ENCODE measurements at regions not wholly inside any gene's neighbourhood (a gene's known extent, or its start where the extent isn't known, plus 50 kb on each side); places are given as distances from the start of the nearest gene placed in this dataset.
"Not testable (repeated sequence)": the region's sequence is repeated elsewhere in the genome, so short reads cannot be mapped to it uniquely, and the experiment has no call there.

DNA sequence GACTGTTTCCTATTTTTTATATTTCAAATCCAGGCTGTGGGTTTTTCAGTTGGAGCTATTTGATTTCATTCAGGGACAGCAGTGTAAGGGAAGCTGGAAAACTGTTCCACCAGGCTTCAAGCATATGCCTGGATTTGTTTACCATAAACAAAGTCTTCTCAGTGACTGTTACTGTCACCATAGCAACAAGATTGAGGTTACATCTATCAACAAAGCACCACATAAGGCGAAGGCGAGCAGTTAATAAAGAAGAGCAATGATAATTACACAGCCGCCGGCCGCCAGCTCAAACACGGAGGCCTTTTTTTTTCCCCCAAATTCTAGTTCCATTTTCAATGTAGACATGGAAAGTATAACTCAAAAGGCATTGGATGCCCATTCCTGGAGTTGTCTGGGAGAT lies 553.7 kb upstream of the SYT4 start:
- H3K4me3 ChIP-seq (ENCODE audit: low read depth, low read length): no peak overlapping the region
- DNase-seq (ENCODE audit: low read depth): no peak
- TF ChIP-seq, protein P1, sequence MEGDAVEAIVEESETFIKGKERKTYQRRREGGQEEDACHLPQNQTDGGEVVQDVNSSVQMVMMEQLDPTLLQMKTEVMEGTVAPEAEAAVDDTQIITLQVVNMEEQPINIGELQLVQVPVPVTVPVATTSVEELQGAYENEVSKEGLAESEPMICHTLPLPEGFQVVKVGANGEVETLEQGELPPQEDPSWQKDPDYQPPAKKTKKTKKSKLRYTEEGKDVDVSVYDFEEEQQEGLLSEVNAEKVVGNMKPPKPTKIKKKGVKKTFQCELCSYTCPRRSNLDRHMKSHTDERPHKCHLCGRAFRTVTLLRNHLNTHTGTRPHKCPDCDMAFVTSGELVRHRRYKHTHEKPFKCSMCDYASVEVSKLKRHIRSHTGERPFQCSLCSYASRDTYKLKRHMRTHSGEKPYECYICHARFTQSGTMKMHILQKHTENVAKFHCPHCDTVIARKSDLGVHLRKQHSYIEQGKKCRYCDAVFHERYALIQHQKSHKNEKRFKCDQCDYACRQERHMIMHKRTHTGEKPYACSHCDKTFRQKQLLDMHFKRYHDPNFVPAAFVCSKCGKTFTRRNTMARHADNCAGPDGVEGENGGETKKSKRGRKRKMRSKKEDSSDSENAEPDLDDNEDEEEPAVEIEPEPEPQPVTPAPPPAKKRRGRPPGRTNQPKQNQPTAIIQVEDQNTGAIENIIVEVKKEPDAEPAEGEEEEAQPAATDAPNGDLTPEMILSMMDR (IDR thresholded peaks at IDR 0.05; ENCODE audit: insufficient read depth, low read length): no peak

DNA sequence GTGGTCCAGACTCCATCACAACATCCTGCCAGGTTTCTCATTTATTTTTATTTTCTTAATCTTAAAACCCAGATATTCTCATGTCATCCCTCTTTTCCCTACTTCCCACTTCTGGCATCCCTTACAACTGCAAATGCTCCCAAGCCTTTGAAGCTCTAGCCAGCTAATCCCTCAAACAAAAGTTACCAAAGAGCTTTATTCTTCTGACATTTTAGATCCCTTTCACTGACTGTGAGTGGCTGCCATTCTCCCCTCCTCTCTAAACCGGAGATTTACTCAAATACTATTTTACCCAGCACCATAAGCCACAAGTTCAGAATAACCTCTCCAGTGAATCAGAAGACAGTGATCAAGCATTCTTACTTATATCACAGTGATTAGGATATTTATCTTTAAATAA lies 569.0 kb upstream of the SYT4 start:
- DNase-seq (ENCODE audit: low read depth): no peak
- TF ChIP-seq, protein P1 (IDR thresholded peaks at IDR 0.05; ENCODE audit: insufficient read depth, low read length): no peak
- no peak overlapping the region for H3K4me3 ChIP-seq (ENCODE audit: low read depth, low read length)

DNA sequence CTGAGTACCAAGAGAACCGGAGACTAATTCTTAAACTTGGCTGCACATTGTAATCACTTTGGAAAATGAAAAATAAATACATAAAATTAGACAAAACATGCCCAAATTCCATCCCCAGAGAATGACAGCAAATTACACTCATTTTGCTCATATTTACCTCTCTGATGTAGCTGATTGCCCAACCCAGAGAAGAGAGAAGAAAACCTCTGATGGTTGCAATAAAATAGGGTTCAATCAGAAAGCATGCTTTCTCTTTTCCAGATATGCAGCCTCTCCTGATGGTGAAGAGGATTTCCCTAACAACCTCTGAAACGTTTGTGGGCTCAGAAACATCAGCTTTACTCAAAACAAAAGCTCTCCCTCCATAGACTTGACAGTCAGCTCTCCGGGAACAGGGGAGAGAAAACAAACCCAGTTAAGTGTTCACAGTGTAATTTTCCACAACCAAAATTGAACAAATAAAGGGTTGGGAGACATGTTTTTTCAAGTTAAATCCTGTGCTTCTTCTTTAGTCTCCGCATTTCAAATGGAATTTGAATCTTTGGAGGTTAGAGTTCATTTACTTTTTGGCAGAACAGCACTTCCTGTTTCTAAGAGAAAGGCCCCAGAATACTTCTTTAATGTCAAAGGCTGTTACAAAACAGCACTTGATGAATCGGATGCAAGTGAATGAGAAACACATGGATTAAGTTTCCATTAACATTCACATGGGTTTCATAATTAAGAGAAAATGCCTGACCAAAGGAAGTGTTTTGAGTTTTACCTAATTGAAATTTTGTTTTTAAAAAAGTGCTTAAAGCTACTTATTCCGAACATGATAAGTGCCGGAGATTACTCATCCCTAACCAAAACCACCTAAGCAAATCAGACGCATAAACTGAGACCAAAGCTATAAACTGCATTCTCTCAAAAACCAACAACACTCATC lies 570.1 kb upstream of the SYT4 start:
- peak; percentile 56 for DNase-seq (ENCODE audit: low read depth)
- TF ChIP-seq, protein P1 (IDR thresholded peaks at IDR 0.05; ENCODE audit: insufficient read depth, low read length): no peak
- no peak overlapping the region for H3K4me3 ChIP-seq (ENCODE audit: low read depth, low read length)

DNA sequence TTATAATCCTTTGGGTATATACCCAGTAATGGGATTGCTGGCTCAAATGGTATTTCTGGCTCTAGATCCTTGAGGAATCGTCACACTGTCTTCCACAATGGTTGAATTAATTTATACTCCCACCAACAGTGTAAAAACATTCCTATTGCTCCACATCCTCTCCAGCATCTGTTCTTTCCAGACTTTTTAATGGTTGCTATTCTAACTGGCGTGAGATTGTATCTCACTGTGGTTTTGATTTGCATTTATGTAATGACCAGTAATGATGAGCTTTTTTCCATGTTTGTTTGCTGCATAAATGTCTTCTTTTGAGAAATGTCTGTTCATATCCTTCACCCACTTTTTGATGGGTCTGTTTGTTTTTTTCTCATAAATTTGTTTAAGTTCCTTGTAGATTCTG lies 572.5 kb upstream of the SYT4 start:
- not testable (repeated sequence) for H3K4me3 ChIP-seq (ENCODE audit: low read depth, low read length); DNase-seq (ENCODE audit: low read depth)

GRCh38 chr18:43855376-43855775 lies 578.1 kb upstream of the SYT4 start:
- TF ChIP-seq, protein P1 (IDR thresholded peaks at IDR 0.05; ENCODE audit: insufficient read depth, low read length): no peak
- no peak overlapping the region for H3K4me3 ChIP-seq (ENCODE audit: low read depth, low read length)
- DNase-seq (ENCODE audit: low read depth): no peak

DNA sequence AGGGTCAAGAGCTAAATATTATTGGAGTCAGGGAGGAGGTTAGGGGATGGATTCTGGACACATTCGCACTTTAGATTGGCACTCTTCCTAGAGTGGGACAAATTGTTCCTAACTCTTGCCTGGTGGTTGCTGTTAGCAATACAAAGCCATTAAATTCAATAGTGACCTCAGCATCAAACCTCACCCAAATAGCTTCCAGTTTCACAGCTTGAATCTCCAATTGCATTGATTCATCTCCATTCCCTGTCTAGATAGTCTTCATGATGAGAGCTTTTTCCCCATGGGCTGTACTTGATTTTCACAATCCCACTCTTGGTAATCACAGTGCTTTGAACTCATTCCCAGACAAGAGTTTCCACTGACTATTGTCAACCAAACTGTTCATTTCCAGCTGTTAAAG lies 585.9 kb upstream of the SYT4 start:
- DNase-seq (ENCODE audit: low read depth): peak; percentile 15
- H3K4me3 ChIP-seq (ENCODE audit: low read depth, low read length): no peak overlapping the region
- TF ChIP-seq, protein P1 (IDR thresholded peaks at IDR 0.05; ENCODE audit: insufficient read depth, low read length): no peak

- no peak for DNase-seq (ENCODE audit: low read depth)
- H3K4me3 ChIP-seq (ENCODE audit: low read depth, low read length): no peak overlapping the region
- TF ChIP-seq, protein P1 (IDR thresholded peaks at IDR 0.05; ENCODE audit: insufficient read depth, low read length): no peak
These were observed 589.4 kb upstream of the SYT4 start for GRCh38 chr18:43866696-43867095.

Measured in fibroblast of the aortic adventitia (primary cell).